NCI-H1048 (cell line): ENCODE measurements at regions not wholly inside any gene's neighbourhood (a gene's known extent, or its start where the extent isn't known, plus 50 kb on each side); places are given as distances from the start of the nearest gene placed in this dataset.

ENCODE experiments used
- DNase-seq: peaks from one replicate; lab custom pipeline; 2025; lab: John Stamatoyannopoulos, UW

DNA sequence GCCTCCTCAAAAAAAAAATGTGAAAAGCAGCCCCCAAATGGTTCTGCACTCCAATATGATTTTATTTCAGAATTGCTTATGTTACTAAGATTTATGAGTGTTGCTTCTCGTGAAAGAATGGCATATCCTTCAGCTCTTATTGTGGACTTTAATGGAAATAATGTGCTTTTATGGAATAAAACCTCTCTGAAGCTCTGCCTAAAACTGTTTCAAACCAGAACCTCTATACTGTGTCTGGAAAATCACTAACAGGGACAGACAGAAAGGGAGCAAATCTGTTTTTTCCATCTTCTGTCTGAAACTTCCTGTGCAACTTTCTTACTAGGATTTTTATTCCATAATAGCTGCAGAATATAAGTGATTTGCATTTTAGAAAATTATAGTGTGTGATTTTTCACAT is 493.1 kb downstream of the ANKRD50 start:
- DNase-seq: no peak

DNA sequence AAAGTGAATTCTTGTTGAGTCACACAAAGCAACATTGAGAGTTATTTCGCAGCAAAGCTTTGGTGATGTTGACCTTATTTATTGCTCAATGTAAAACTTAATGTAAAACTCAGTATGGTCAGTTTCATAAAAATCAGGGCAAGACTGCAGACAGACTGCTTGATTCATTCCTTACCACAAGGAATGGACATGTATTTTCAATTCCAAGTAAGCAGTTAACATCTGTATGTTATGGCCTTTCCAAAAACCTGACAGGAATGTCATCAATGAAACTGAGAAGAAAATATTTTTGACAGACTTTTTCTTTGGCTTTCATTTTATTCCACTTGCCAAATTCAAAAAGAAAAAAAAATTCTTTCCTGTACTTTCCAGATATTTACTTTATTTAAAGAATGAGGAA is 488.3 kb downstream of the ANKRD50 start:
- DNase-seq: no peak

DNA sequence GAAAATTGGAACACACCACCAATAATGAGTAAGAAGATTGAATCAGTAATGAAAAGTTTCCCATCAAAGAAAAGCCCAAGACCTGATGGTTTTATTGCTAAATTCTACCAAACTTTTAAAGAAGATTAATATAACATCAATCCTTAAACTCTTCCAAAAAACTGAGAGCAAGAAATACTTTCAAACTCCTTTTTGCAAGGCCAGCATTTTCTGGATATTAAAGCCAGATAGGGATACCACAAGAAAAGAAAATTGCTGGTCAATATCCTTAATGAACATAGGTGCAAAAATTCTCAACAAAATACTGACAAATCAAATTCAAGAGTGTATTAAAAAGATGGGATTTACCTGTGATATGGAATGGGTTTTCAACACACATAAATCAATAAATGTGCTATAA is 484.6 kb downstream of the ANKRD50 start:
- DNase-seq: no peak

DNA sequence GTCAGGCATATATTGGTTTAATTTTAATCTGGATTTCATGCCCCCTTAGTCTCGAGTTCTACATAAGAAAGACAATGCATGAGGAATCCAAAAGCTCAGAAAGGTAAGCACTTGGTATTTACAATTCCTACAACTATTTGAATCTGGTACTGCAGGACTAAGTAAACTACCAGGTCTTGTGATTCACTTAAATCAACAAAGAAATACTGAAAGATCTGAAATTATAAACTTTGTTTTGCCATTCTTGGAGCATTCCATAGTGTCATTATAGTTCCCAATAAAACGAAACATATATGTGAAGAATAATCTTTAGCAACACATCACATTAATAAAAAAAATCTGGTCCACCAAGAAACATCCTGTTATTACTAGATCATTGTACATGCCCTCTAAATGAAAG is 482.3 kb downstream of the ANKRD50 start:
- DNase-seq: no peak

DNA sequence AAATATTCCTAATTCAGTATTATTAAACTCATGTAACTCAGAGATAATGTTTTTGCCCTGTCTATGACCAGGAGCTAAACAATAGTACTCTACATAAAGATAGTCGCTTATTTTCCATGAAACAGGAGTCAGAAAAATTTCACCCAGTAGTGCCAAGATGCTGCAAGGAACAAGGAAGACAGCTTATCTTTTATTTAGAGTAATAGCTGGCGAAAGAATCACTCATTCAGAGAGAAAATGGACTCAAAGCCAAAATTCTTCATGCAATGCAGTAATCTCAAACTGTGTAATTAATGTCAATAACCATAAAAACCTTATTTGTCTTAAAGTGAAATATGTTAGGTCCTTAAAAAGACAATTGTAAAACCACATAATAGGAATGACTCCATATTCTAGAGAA is 477.8 kb downstream of the ANKRD50 start:
- DNase-seq: no peak

DNA sequence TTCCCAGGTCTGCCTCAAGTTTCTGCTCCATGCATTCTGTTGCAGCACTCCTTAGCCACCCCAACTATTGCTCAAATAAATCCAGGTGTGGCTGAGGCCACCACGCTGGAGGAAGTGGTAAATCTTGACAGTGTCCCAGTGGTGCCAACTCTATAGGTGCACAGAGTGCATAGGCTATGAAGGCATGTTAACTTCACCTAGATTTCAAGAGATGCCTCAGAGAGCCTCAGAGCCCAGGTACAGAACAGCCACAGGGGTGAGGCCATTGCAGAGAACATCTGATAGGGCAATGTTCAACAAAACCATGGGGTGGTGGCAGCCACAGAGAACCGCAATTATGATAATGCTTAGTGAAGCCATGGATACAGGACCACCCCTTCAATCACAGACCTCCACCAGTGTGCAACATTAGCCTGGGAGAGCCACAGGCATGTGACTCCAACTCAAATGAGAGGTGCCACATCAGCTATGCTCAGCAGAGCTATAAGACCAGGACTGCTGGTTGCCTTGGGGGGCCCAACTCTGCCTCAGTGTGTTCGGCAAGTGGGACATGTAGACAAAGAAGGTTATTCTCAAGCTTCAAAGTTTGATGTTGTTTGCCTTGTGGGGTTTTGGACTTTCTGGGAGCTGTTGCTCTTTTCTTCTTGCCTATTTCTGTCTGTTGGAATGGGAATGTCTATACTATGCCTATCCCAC is 468.7 kb downstream of the ANKRD50 start:
- DNase-seq: no peak

DNA sequence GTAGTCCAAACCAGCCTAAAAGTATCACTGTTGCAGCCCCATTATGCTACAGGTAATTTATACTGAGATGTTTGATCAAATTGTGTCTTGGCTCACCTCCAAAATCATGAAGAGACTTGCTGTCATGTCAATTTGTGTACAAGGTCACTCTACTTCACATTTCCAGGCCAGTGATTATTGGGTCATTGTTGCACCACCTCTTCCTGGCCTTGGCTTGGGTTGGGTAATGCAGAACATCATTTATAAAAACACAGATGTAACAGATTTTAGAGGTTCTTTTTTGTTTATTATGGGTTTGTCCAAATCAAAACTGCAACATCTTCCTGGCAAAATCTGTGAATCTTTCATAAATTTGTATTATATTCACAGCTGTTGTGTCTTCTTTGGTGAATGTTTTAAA is 459.5 kb downstream of the ANKRD50 start:
- DNase-seq: no peak

DNA sequence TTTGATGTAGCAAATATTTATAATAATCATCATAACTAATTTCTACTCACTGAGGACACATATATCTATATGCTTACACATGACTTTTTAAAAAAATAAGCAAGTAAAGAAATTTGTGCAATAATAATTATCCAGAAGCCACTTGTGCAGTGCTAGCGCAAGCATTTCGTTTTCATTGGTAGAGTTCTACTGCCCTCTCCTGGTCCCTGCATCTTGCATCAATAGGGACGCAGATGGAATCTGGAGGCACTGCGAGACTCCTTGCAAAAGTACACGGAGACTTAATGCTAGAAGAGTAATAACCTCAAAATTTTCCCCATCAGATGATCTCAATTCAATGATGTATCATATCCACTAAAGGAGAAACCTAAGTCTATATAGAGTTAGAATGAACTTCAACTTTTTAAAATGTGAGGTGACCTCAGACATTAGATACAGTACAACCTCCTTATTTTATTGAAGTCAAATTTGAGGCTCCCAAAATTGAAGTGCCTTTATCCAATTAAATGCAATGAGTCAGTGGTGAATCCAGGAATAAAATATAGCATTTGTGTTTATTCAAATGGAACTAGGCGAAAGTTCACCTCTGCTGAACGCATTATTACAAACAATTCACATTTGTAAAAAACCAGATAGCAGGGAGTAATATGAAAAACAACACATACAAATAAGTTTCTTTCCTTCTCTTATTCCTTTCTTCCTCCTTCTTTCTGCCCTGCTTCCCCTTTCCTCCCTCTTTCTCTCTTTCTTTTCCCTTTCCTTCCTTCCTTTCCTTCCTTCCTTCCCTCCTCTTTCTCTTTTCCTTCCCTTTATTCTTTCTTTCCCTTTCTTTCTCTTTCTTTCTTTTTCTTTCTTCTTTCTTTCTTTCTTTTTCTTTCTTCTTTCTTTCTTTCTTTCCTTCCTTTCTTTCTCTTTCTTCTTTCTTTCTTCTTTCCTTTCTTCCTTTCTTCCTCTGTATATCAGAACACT is 450.0 kb downstream of the ANKRD50 start:
- DNase-seq: peak; percentile 18

DNA sequence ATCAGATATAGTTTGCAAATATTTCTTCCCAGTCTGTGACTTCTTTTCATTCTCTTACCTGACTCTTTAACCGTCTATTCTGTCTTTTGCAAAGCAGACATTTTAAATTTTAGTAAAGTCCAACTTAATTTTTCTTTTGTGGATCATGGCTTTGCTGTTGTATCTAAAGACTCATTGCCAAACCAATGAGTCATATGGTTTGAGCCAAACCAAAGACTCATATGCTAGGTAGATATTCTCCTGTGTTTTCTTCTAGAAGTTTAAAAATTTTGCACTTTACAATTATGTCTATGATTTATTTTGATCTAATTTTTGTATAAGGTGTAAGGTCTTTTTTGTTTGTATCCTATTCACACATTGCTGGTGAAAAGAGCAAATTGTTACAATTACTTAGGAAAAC is 446.8 kb downstream of the ANKRD50 start:
- no peak for DNase-seq

DNA sequence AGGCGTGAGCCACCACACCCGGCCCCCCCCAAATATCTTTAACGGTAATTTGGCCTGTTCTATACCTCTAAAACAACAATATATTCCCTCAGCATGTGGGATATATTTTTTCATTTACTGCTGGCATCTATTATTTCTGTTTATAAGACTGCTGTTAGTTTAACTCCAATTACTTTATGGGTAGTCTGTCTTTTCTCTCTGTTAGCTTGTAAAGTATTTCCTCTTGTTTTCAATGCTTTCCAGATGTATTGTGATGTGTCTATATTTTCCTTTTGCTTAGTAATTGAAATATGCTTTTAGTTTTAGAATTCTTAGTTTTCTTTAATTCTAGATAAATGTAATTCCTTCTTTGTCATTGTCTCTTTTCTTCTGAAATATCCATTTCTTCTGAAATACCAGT is 445.8 kb downstream of the ANKRD50 start:
- no peak for DNase-seq

DNA sequence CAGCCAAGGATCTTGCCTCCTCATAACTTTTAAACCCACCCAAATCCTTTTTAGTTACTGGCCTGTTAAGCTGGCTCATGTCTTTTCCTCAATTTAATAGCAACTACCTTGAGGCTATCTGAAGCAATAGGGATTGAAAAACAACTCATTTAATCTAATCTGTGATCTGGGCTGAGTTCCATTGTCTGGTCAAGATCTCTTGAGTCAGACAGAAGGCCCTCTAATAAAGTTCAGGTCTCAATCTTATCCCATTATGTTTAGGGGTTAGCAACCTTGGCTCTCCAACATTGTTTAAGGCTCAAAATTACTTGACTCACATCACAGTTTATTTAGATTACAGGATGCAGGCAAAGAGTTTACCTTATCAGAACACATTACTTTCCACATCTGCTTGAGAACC is 436.1 kb downstream of the ANKRD50 start:
- DNase-seq: no peak

DNA sequence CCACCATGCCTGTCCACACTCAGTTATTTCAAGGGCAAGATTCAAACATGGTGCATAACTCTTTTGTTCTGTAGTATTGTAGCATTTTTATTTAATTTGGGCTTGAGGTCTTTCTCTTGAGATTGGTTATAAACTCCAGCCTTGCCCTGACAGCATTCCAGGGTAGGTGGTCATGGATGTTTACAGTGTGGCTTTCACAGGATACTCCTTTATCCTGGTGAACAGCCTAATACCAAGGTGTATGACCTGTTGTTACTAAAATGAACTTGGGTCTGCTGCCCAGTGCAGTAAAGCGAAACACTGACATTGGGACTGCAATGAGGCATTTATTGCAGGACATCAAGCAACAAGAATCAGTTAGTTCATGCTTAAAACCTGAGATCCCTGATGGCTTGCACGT is 434.8 kb downstream of the ANKRD50 start:
- no peak for DNase-seq

DNA sequence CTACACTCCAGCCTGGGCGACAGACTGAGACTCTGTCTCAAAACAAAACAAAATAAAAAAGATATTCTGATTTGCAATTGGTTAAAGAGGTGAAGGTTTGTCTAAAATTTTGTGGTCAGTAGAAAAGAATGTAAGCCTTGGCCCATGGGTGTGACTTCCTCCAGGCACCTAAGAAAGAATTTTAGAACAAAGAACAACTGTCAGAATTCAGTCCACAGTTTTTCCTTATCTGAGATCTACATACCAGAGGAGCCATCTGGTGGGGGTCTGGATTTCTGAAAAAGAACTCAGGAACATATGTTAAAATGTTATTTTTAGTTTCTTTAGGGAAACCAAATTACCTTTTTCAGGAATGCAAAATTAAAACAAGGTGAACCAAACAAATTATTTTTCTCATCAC is 434.1 kb downstream of the ANKRD50 start:
- no peak for DNase-seq

DNA sequence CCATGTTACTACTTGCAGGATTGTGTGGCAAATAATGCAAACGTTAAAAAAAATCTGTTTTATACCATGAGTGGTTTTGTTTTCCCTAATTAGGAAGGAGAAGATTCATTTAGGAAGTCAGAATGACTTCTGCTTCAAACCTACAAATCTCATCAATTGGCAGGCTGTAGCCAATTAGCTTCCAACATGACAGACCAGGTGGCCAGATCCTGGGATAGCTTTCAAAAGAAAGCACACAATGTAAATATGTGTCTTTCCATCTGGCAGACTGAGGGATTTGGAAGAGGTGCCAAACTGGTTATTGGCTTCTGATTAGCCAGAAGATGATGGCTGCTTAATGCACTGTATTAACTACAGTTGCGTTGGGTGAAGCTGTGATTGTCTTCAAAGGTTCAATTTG is 432.8 kb downstream of the ANKRD50 start:
- no peak for DNase-seq

DNA sequence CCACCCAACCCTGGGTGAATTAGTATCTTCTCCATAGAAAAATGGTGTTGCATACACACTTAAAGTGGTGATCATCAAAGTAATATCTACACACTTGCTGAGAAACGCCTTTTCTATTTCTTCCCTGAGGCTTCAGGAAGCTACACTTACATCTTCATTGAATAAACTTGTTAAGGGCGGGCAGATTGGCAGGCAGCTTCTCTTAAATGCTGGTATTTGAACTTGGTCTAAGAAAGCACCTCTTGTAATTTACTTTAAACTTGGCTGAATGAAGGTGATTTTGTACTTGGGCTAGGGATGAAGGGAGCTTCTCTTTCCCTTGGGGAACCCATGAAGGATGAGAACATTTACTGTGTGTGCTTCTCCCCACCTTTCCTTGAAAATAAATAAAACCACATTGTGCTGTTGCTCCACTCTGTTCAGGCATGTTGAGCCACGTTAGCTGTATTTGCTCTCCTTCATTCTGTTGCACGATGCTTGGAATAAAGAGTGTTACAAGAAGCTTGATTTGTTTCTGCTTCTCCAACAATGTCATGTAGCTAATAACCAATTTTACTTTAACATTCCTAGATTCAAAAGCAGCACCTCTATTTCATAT is 430.1 kb downstream of the ANKRD50 start:
- no peak for DNase-seq

DNA sequence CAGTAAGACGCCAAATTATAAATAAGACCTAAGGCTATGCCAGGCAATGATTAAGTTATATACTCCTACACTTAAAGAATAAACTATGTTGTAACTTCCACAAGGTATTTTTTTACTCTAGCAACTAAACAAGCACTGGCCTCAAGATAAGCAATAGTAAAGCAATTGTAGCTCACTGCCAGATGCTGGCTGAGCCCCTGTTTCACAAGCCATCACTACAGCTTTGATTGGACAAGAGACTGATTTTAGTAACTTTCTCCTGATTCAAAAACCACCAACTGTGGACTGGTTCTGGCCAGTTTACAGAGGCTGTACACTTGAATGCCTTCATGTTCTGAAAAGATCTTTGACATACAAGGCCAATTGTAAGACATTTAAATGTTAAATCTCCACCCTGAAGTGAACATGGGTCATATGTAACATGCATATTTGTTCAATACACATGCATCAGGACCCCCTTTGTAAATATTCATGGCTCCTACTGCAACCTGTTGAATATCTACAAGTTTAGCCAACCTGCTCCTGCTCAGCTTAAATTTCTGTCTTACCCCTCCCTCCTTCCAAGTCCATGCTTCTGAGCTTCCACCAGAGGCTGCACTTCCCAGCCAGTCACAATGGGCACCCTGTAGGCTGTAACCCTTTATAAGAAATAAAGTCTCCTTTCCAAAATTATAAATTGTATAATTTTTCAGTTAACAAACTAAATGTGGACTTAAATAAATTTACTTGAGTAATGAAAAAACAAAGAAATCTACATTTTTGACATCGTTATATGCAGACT is 423.6 kb downstream of the ANKRD50 start:
- no peak for DNase-seq

DNA sequence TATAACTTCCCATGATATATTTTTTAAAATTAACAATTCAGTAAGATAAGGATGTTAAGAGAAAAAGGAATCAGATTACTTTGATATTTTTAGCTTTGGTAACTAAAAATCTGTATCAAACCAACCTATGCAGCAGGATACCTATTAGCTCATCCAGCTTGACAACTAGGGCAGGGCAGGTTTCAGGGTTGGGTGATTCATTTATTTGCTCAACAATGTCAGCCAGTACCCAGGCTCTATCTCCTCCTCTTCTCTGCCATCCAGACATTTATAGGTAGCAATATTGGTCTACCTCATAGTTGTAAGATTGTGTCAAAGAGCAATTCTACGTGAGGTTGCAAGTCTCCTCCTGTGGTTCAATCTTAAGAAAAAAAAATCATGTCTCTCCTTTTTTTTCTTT is 421.9 kb downstream of the ANKRD50 start:
- DNase-seq: no peak

DNA sequence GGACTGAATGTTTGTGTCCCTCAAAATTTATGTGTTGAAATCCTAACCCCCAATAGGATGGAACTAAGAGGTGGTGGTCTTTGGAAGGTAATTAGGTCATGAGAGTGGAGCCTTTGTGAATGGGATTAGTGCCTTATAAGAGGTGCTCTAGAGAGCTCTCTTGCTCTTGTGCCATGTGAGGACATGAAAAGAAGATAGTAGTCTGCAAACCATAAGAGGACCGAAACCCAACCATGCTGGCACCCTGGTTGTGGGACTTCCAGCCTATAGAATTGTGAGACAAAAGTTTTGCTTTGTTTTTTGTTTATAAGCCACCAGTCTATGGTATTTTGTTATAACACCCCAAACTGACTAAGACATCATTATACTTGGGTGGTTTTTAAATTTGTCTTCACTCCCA is 417.1 kb downstream of the ANKRD50 start:
- DNase-seq: no peak

DNA sequence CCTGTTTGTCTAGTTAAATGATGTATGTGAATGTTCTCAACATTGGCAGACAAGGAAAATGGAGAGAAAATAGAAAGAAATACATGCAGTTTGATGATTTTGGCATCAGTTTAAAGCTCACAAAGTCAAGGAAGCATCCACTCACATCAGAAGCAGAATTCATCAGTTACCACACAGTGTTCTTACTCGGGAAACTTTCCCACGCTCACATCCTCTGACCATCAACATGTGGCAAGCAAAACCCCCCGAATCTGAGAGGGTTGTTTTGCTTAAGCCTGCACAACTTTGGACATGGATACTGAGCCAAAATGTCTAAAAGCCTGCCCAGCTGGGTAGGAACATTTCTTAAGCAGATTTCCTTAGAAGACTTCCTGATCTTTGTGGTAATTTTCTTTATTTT is 407.6 kb downstream of the ANKRD50 start:
- no peak for DNase-seq

DNA sequence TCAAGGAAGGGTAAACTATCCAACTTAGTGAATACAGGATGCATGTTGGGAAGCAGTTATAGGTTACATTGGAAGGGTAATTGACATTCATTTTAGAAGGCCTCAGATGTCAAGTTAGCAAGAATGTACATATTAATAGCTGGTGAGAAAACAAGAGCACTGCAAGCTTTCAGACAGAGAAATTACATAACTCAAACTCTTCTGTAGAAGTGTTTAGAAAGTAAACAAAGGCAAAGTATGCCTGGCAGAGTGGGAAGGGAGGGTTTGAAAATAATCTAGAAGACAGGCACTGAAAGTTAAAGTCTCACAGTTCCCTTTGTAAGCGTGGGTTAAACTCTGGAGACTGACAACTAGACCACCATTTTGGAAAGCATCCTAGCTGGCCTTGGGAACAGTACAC is 406.2 kb downstream of the ANKRD50 start:
- DNase-seq: no peak

DNA sequence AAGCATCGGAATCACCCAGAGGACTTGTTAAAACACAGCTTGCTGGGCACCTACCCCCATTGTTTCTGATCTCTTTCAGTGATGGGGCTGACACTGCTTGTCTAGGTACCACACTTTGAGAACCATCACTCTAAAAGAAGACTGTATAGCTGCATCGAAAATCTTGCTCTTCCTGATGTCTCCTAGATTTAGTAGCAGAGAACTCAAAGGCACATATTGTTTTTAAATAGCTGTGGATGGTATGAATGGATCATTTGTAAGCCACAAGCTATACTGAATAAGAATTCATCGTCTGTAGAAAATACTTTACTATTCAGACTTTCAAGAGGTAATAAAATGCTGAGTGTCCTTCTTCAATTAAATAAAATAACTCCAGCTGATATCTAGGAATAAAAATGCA is 405.4 kb downstream of the ANKRD50 start:
- DNase-seq: no peak

DNA sequence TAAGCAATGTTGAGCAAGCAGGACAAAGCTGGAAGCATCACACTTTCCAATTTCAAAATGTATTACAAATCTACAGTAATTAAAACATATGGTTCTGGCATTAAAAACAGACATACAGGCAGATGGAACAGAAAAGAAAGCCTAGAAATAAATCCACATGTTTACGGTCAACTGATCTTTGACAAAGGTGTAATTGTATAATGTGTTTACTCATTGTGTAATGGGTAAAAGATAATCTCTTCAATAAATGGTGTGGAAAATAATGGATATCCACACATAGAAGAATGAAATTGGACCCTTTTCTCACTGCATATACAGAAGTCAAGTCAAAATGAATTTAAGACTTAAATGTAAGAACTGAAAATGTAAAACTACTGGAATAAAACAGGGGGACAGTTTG is 394.2 kb downstream of the ANKRD50 start:
- no peak for DNase-seq
